ENCODE measurements at regions not wholly inside any gene's neighbourhood (a gene's known extent, or its start where the extent isn't known, plus 50 kb on each side); places are given as distances from the start of the nearest gene placed in this dataset.

DNA sequence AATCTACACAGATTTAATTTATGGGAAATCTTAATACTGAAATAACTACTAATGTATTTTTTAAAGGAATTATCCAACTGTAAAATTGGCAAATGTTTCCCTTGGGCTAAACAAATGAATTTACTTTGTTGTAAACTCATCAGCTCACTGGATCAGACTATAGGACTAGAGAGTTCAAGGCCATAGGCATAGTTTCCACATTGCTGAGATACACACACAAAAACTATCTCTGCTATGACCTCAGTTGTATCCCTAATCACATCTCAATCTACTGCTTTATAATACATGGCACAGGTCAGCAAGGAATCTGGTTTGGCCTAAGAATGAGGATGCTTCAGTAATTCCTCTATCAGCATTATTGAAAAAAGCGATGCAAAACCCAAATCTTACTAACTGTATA is 101.1 kb upstream of the SLC39A10 start (continued):
- no peak for TF ChIP-seq CHD7 (IDR thresholded peaks at IDR 0.05; ENCODE audit: insufficient replicate concordance, low read length)
